Astrocyte of the hippocampus (primary cell): ENCODE measurements at regions not wholly inside any gene's neighbourhood (a gene's known extent, or its start where the extent isn't known, plus 50 kb on each side); places are given as distances from the start of the nearest gene placed in this dataset.

Experiments
- DNase-seq: peaks from one replicate; pipeline ENCODE4 v3.0.0; 2011; ENCODE audit warnings: low read depth, low spot score

DNA sequence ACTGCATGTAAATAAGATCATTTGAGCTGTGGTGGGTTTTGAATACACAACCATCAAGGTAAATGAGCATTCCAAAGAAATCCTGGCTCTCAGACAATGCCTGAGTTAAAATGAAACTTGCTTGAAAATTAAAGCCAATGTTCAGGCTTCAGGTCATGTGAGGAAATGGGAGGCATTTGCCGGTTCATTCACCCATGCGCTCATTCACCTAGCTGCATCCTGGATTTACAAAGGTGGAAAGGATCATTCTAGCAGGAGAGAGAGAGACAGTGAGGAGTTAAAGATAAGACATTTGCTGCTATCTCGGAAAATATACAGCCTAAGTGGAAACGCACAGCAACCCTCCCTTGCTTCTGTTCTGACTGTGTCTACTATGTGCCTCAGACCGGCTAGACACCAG is 143.8 kb upstream of the KLF4 start:
- no peak for DNase-seq

DNA sequence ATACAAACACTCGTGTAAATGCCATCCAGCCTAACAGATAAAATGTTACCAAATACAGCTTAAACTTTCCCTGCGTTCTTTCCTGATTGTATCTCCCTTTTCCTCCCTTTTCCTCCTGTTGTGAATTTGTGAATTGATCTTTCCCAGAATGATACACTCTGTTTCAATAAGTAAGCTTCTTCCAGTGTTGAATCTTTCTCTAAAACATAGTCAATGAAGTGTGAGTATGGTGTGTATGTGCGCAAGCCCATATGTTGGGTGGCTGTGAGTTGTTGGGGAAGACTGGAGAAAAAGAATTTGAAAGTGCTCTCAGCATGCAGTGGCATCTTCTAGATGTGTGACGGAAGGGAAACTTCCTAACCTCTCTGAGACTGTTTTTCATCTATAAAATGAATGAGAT is 143.1 kb upstream of the KLF4 start:
- no peak for DNase-seq

- no peak for DNase-seq
Observed at GRCh38 chr9:107632216-107632615, 142.6 kb upstream of the KLF4 start.

DNA sequence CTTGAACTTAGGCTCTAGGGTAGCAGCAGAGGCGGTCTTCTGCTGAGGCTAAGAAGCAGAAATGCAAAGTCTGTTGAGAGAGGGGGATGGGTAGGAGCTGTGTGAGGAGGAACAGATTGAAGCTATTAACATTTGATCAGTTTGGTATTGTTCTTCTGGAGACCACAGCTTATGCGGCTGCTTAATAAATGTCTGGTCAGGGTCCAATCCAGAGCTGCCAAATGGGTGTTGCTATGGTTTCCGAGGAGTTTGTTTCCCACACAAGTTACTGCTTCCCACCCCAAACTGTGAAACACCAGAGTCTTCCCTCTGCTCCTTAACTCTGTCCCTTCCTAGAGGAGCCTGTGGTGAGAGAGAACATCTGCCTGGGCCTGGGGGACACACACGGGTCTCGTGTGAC is 142.2 kb upstream of the KLF4 start:
- DNase-seq = peak; percentile 13

- no peak for DNase-seq
Observed at GRCh38 chr9:107630156-107630555, 140.6 kb upstream of the KLF4 start.

DNA sequence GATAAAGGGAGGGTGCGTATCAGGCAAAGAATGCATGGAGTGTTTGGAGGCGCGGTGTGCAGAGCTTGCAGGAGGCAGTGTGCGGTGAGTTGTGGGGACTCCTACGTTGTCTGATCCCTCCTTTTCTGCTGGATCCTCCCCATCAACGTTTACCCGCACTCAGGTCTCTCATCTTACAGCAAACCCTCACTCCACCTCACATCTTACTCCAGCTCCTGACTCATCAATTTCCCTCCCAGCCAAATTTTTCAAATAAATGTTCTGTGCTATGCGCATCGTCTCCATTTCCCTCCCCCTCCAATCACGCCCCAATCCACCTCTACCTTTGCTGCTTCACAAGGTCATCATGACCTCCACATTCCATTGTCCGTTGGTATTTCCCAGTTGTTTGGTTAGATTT is 138.9 kb upstream of the KLF4 start:
- DNase-seq = no peak

DNA sequence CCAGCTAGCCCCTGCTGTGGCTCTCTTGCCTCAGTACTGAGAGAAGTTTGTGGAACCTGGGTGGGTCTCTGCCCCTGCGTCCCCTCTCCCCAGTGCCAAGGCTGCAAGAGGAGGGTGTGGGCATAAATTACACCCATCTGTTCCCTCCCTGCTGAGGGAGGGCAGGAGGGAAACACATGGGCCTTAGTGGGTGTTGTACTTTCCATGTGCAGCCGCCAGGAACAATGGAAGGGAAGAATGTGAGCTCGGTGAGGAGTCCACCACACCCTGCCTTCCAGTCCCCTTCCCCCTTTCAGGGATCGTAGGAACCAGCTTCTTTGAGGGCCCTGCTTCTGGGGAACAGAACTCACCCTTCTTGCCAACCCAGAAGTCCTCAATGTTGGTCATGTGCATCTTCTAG is 138.2 kb upstream of the KLF4 start:
- no peak for DNase-seq

DNA sequence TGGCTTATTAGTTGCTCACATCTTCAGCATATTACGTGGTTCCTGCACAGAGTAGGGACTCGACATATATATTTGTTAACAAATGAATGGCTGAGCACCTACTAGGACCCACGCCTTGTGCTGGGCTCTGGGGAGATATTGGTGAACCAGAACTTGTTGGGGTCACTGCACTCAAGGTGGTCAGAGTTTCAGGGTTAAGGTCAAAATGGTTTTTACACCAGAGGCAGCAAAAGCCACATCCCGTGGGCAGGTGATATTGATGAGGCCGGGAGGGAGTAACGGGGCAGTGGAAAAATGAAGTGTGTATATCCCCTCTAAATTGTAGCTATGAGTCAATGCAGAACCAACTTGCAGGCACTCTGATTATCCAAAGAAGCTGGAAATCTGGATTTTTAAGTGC is 136.5 kb upstream of the KLF4 start:
- DNase-seq = no peak

DNA sequence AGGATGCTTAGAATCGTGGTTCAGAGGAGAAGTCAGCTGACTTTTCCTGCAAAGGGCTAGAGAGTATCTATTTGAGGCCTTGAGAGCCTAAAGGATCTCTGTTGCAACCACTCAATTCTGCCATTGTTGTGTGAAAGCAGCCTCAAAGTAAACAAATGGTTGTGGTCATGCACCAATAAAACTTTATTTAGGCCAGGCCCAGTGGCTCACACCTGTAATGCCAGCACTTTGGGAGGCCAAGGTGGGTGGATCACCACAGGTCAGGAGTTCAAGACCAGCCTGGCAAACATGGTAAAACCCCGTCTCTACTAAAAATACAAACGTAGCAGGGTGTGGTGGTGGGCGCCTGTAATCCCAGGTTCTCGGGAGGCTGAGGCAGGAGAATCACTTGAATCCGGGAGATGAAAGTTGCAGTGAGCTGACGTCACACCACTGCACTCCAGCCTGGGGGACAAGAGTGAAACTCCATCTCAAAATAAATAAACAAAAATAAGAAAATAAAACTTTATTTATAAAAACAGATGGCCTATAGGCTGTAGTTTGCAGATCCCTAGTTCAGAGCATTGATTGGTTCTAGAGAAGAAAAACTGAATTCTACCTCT is 135.9 kb upstream of the KLF4 start:
- no peak for DNase-seq

- no peak for DNase-seq
Observed at GRCh38 chr9:107624234-107624948, 134.8 kb upstream of the KLF4 start.

- DNase-seq = no peak
Observed at GRCh38 chr9:107621436-107621835, 131.9 kb upstream of the KLF4 start.

DNA sequence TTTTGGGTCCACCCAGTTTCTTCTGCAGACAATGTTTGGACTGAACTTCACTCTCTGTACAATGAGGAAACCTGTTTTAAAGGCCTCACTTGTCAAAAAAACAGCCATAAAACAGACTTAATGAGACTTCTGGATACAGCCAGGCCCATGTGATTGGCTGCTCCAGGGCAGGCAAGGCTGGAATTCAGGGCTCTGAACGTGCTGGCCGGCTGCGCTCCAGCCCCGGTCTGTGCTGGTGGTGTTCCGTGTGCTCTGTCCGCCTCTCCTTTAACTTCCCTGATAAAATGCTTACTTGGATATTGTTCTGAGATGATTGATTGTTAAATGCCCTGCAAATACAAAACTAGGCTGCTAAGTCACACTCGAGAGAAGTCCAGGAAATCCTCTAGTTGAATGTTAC is 131.2 kb upstream of the KLF4 start:
- DNase-seq = no peak

- no peak for DNase-seq
Observed at GRCh38 chr9:107620236-107620635, 130.7 kb upstream of the KLF4 start.

- DNase-seq = no peak
Observed at GRCh38 chr9:107615321-107615720, 125.8 kb upstream of the KLF4 start.

GRCh38 chr9:107614765-107615164 is 125.2 kb upstream of the KLF4 start:
- no peak for DNase-seq

GRCh38 chr9:107613321-107613720 is 123.8 kb upstream of the KLF4 start:
- DNase-seq = no peak

GRCh38 chr9:107612136-107612535 is 122.6 kb upstream of the KLF4 start:
- DNase-seq = no peak

GRCh38 chr9:107609547-107609946 is 120.0 kb upstream of the KLF4 start:
- DNase-seq = no peak

GRCh38 chr9:107606149-107606790 is 116.7 kb upstream of the KLF4 start:
- no peak for DNase-seq

GRCh38 chr9:107605041-107605440 is 115.5 kb upstream of the KLF4 start:
- DNase-seq = no peak

GRCh38 chr9:107603281-107603680 is 113.7 kb upstream of the KLF4 start:
- no peak for DNase-seq

DNA sequence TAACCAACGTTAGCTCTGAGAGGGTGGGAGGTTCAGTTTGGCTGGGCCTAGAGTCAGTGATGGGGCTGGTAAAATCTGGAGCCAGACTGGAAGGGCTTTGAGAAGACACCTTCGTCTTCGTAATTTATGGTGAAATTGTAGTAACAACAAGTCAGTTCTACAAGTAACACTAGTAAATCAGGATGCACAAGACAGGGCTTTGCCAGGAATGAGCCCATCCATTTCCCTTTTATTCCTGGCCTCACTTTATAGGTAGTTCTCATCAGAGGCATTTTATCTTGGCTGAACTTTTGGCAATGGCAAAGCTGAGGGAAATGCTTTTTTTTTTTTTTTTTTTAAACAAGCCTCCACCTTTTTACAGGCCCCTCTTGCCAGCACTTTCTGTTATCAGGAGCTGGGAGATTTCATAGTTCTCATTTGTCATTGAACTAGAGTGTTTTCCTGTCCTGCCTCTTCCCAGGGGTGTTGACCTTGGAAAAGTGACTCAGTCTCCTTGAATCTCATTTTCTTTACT is 110.5 kb upstream of the KLF4 start:
- DNase-seq = peak; percentile 11

- DNase-seq = no peak
Observed at GRCh38 chr9:107597743-107598217, 108.2 kb upstream of the KLF4 start.
